LNCAP (cell line): ENCODE measurements at regions not wholly inside any gene's neighbourhood (a gene's known extent, or its start where the extent isn't known, plus 50 kb on each side); places are given as distances from the start of the nearest gene placed in this dataset.

Experiments used
- CTCF ChIP-seq: fragments of 450-650 bp; IDR thresholded peaks from 2 replicates; pipeline ENCODE4 v1.5.1; 2017; ENCODE audit warnings: mild to moderate bottlenecking

- TF ChIP-seq CTCF: no peak
Measured at GRCh38 chr2:129753261-129753660, 226.2 kb upstream of the RAB6C start.

GRCh38 chr2:129754421-129754820, 225.0 kb upstream of the RAB6C start:
- TF ChIP-seq CTCF: no peak

DNA sequence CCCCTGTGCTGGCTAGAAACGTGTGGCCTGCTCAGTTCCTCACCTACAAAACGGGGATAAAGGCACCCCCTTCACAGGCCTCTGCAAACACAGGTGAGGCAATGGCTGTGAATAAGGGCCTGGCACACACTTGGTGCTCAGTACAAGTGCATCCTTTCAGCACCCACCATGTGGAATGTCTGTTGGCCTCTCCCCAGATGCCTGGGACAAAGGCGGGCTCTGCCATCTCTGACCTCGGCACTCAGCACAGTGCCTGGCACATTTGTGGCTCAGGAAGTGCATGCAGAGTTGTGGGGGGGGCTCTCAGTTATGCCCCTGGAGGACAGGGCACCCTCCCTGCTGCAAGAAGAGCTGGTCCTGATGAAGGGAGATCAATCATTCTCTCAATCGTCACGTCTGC, 224.6 kb upstream of the RAB6C start:
- TF ChIP-seq CTCF: no peak

- TF ChIP-seq CTCF: no peak
Measured at GRCh38 chr2:129755786-129756185, 223.7 kb upstream of the RAB6C start.

DNA sequence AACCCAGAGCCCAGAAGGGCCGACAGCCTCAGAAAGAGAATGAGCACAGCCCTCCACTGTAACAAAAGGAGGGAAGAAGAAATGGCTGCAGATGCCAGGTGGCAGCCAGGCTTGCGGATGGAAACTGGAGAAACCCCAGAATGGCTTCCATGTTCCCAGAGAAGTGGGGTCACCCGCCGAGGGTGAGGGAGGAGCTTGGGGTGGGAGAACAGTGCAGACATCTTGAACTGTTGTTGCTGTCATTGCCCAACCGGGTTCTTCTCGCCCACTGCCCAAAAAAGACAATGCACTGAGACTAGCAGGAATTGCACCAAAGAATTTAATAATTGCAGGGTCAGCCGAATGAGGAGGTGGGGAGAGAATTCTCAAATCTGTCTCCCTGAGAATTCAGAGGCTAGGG, 223.2 kb upstream of the RAB6C start:
- TF ChIP-seq CTCF: no peak

- no peak for TF ChIP-seq CTCF
Measured at GRCh38 chr2:129757366-129757914, 222.0 kb upstream of the RAB6C start.

- no peak for TF ChIP-seq CTCF
Measured at GRCh38 chr2:129757915-129758783, 221.3 kb upstream of the RAB6C start.
